HCT116 (cell line): ENCODE measurements at regions not wholly inside any gene's neighbourhood (a gene's known extent, or its start where the extent isn't known, plus 50 kb on each side); places are given as distances from the start of the nearest gene placed in this dataset.

Experiments used
- ATAC-seq: fragments of 200-7000 bp; cut with Tn5 transposase; 2 replicates; pipeline ENCODE4 v1.9.1; 2020; ENCODE audit warnings: mild to moderate bottlenecking, moderate library complexity
- BruUV-seq: library from RNA; stranded (reverse); fragments of 400-500 nt; replicated peaks from 2 replicates; lab custom pipeline; 2021; lab: Mats Ljungman, UMichigan
- CTCF ChIA-PET: fragments of 300-600 bp; sonication (Branson Sonifier 250); formaldehyde crosslinking; loops from one replicate; lab custom pipeline; 2021; ENCODE audit warnings: antibody characterized with exemption; lab: Charles Lee
- POLR2A ChIA-PET: fragments of 300-600, 350-600 bp; sonication (Branson Sonifier 250); formaldehyde crosslinking; loops from one replicate; lab custom pipeline; 2021; ENCODE audit warnings: antibody characterized with exemption; lab: Charles Lee
- RAD21 ChIA-PET, 2 experiments: fragments of 300-600 bp; sonication (Branson Sonifier 250); formaldehyde crosslinking; loops; one replicate each; lab custom pipeline; 2023; ENCODE audit warnings: low total read pairs in 2 of 2; ENCODE audit not compliant: uncharacterized antibody in 2 of 2, unreplicated experiment in 2 of 2, low non-redundant PET in 1 of 2; lab: Charles Lee
- DNase-seq: peaks from one replicate; pipeline ENCODE4 v3.0.0-alpha.2; 2010; ENCODE audit warnings: low read depth, low spot score
- H2AFZ ChIP-seq: fragments of 200-600 bp; shearing (Covaris generic), sonication (generic); 2 replicates; pipeline ENCODE4 v1.6.1; 2017; ENCODE audit warnings: low read depth, mixed run types, mixed read lengths, antibody characterized with exemption, low read length; ENCODE audit not compliant: poor library complexity, severe bottlenecking
- H3K27ac ChIP-seq: 2 replicates; pipeline ENCODE4 v1.5.1; 2012; ENCODE audit warnings: low read depth, low read length
- H3K27me3 ChIP-seq: fragments of 200-600 bp; sonication (generic); 2 replicates; pipeline ENCODE4 v1.6.1; 2016; ENCODE audit warnings: mixed run types, low read length, mixed read lengths; ENCODE audit not compliant: insufficient read depth
- H3K36me3 ChIP-seq, 2 experiments: fragments of 200-500 bp in 1 of 2; fragments of 200-600 bp in 1 of 2; sonication (Bioruptor generic) in 1 of 2; sonication (generic) in 1 of 2; 2 replicates each; pipeline versions ENCODE4 v1.5.1 to v1.6.1; 2014 to 2016; ENCODE audit warnings: low read length in 2 of 2, inconsistent platforms in 1 of 2, mixed read lengths in 1 of 2, mixed run types in 1 of 2; ENCODE audit not compliant: insufficient read depth in 2 of 2, control insufficient read depth in 1 of 2
- H3K4me1 ChIP-seq, 2 experiments: fragments of 200-600 bp in 1 of 2; sonication (generic) in 1 of 2; 2 replicates each; pipeline versions ENCODE4 v1.5.1 to v1.6.1; 2012 to 2017; ENCODE audit warnings: low read length in 2 of 2, inconsistent platforms in 1 of 2, mild to moderate bottlenecking in 1 of 2, mixed read lengths in 1 of 2, mixed run types in 1 of 2, moderate library complexity in 1 of 2; ENCODE audit not compliant: insufficient read depth in 2 of 2, control insufficient read depth in 1 of 2
- H3K4me2 ChIP-seq: fragments of 200-600 bp; sonication (generic); 2 replicates; pipeline ENCODE4 v1.6.1; 2017; ENCODE audit warnings: mixed run types, low read length, mixed read lengths
- H3K4me3 ChIP-seq, 2 experiments: fragments of 200-600 bp in 1 of 2; sonication (generic) in 1 of 2; replicated peaks in 1 of 2; 2 replicates each; pipeline ENCODE4 v1.5.1; 2011 to 2016; ENCODE audit warnings: low read length in 2 of 2, control low read depth in 1 of 2, low read depth in 1 of 2, mild to moderate bottlenecking in 1 of 2, mixed read lengths in 1 of 2, mixed run types in 1 of 2
- H3K79me2 ChIP-seq: fragments of 200-600 bp; sonication (generic); 2 replicates; pipeline ENCODE4 v1.6.1; 2017; ENCODE audit warnings: mild to moderate bottlenecking, mixed run types, low read length, moderate library complexity, mixed read lengths; ENCODE audit not compliant: insufficient read depth
- H3K9ac ChIP-seq: fragments of 200-600 bp; sonication (generic); 2 replicates; pipeline ENCODE4 v1.6.1; 2016; ENCODE audit warnings: low read length, mixed read lengths
- H3K9me2 ChIP-seq: fragments of 200-600 bp; sonication (generic), shearing (Covaris generic); 2 replicates; pipeline ENCODE4 v1.6.1; 2017; ENCODE audit warnings: mixed run types, mild to moderate bottlenecking, moderate library complexity; ENCODE audit not compliant: insufficient read depth
- H3K9me3 ChIP-seq, 2 experiments: fragments of 200-500 bp in 1 of 2; fragments of 200-600 bp in 1 of 2; sonication (Bioruptor generic) in 1 of 2; sonication (generic) in 1 of 2; 2 replicates each; pipeline ENCODE4 v1.6.1; 2014 to 2017; ENCODE audit warnings: low read length in 2 of 2, mixed read lengths in 2 of 2, inconsistent platforms in 1 of 2, low read depth in 1 of 2, mild to moderate bottlenecking in 1 of 2, mixed run types in 1 of 2, moderate library complexity in 1 of 2; ENCODE audit not compliant: control insufficient read depth in 1 of 2, insufficient read depth in 1 of 2
- H4K20me1 ChIP-seq: fragments of 200-600 bp; sonication (generic), shearing (Covaris generic); 2 replicates; pipeline ENCODE4 v1.6.1; 2017; ENCODE audit warnings: mixed run types, mild to moderate bottlenecking, moderate library complexity; ENCODE audit not compliant: insufficient read depth
- CBX3 ChIP-seq: IDR thresholded peaks from 2 replicates; pipeline ENCODE4 v1.6.1; 2012; ENCODE audit warnings: low read depth
- CEBPB ChIP-seq: IDR thresholded peaks from 2 replicates; pipeline ENCODE4 v1.6.1; 2012; ENCODE audit warnings: low read depth
- EGR1 ChIP-seq: IDR thresholded peaks from 2 replicates; pipeline ENCODE4 v1.6.1; 2012; ENCODE audit warnings: low read depth
- EZH2 ChIP-seq: fragments of 200-600 bp; sonication (generic); IDR thresholded peaks from 2 replicates; pipeline ENCODE4 v1.6.1; 2017; ENCODE audit warnings: antibody characterized with exemption, mixed run types
- EZH2phosphoT487 ChIP-seq: fragments of 200-600 bp; IDR thresholded peaks from 2 replicates; pipeline ENCODE4 v1.6.1; 2018; ENCODE audit warnings: antibody characterized with exemption, borderline replicate concordance
- FOSL1 ChIP-seq: IDR thresholded peaks from 2 replicates; pipeline ENCODE4 v1.6.1; 2012; ENCODE audit warnings: low read depth
- JUND ChIP-seq: IDR thresholded peaks from 2 replicates; pipeline ENCODE4 v1.6.1; 2012
- POLR2A ChIP-seq: IDR thresholded peaks from 2 replicates; pipeline ENCODE4 v1.7.0; 2011; ENCODE audit warnings: borderline replicate concordance; ENCODE audit not compliant: insufficient read depth, insufficient read length; ENCODE audit errors: extremely low read depth
- POLR2AphosphoS5 ChIP-seq: IDR thresholded peaks from 2 replicates; pipeline ENCODE4 v1.6.1; 2011; ENCODE audit warnings: mild to moderate bottlenecking, low read depth, low read length, moderate library complexity
- RAD21 ChIP-seq: IDR thresholded peaks from 2 replicates; pipeline ENCODE4 v1.6.1; 2012; ENCODE audit warnings: low read depth, mild to moderate bottlenecking
- SIN3A ChIP-seq: IDR thresholded peaks from 2 replicates; pipeline ENCODE4 v1.6.1; 2012; ENCODE audit warnings: low read depth
- SP1 ChIP-seq: IDR thresholded peaks from 2 replicates; pipeline ENCODE4 v1.6.1; 2012; ENCODE audit warnings: low read depth
- SRF ChIP-seq: IDR thresholded peaks from 2 replicates; pipeline ENCODE4 v1.6.1; 2012; ENCODE audit warnings: low read depth
- TCF7L2 ChIP-seq: IDR thresholded peaks from 2 replicates; pipeline ENCODE4 v1.7.0; 2011; ENCODE audit warnings: borderline replicate concordance, inconsistent platforms; ENCODE audit not compliant: insufficient read depth, insufficient read length; ENCODE audit errors: extremely low read depth
- ZFX ChIP-seq: fragments of 450-650 bp; IDR thresholded peaks from 2 replicates; pipeline ENCODE4 v1.6.1; 2017
- ZNF274 ChIP-seq: fragments of 200-500 bp; sonication (Bioruptor generic); IDR thresholded peaks from 2 replicates; pipeline ENCODE4 v1.6.1; 2014; ENCODE audit warnings: mild to moderate bottlenecking, low read depth, low read length, inconsistent platforms
- intact Hi-C: fragments of 100-400 bp; cut with micrococcal nuclease; formaldehyde crosslinking; loops from 2 replicates; pipeline ENCODE4 v1.10.0; 2022
- TF ChIP-seq, protein P1 (sequence below): IDR thresholded peaks from 2 replicates; pipeline ENCODE4 v1.6.1; 2011; ENCODE audit warnings: mild to moderate bottlenecking, low read length, moderate library complexity; ENCODE audit not compliant: insufficient replicate concordance; ENCODE audit errors: extremely low read depth
- TF ChIP-seq, protein P2 (sequence below): IDR thresholded peaks from 2 replicates; pipeline ENCODE4 v1.6.1; 2012; ENCODE audit warnings: low read depth
- TF ChIP-seq, protein P3 (sequence below): IDR thresholded peaks from 2 replicates; pipeline ENCODE4 v1.6.1; 2012
- TF ChIP-seq, protein P4 (sequence below): IDR thresholded peaks from 2 replicates; pipeline ENCODE4 v1.6.1; 2012

DNA sequence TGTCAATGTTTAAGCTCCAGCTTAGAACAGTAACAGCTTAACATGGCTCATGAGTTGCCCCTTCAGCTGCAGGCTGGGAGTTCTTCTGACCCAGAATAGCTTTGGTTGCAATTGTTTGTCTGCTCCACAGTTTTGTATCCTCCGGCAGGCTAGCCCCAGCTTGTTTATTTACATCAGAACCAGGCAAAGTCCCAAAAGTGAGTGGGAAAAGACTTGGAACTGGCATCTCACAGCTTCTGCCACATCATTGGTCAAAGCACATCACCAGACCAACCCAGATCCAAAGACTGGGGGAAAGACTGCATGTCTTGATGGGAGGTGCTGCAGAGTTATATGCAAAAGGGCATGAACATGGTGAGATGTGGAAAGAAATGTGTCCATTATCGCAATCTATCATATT is 231.2 kb upstream of the CPEB2 start:
- Histone ChIP-seq H3K4me3 (no peak overlapping the region), H3K4me2 (no peak overlapping the region), H3K9me2 (no peaks in the 10 kb centered on the region), H3K27ac (no peak overlapping the region), H3K36me3 (no peaks in the 10 kb centered on the region), H3K9me3 (no peaks in the 10 kb centered on the region), H3K27me3 (no peaks in the 10 kb centered on the region), H3K4me1 (no peaks in the 10 kb centered on the region), H3K79me2 (no peaks in the 10 kb centered on the region), H2AFZ (no peak overlapping the region), H3K9ac (no peak overlapping the region), H4K20me1 (no peaks in the 10 kb centered on the region)
- intact Hi-C loops: no loop called here
- ChIA-PET CTCF (no interaction called here), POLR2A (no interaction called here), RAD21 (no interaction called here)
- ATAC-seq: no peak
- no peak for DNase-seq
- BruUV-seq: no TSS peak
- no peak for TF ChIP-seq ZNF274
- no peak for TF ChIP-seq SRF
- TF ChIP-seq CBX3: no peak
- TF ChIP-seq, protein P1, sequence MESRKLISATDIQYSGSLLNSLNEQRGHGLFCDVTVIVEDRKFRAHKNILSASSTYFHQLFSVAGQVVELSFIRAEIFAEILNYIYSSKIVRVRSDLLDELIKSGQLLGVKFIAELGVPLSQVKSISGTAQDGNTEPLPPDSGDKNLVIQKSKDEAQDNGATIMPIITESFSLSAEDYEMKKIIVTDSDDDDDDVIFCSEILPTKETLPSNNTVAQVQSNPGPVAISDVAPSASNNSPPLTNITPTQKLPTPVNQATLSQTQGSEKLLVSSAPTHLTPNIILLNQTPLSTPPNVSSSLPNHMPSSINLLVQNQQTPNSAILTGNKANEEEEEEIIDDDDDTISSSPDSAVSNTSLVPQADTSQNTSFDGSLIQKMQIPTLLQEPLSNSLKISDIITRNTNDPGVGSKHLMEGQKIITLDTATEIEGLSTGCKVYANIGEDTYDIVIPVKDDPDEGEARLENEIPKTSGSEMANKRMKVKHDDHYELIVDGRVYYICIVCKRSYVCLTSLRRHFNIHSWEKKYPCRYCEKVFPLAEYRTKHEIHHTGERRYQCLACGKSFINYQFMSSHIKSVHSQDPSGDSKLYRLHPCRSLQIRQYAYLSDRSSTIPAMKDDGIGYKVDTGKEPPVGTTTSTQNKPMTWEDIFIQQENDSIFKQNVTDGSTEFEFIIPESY: no peak
- TF ChIP-seq SP1: no peak
- TF ChIP-seq EZH2: no peak
- no peak for TF ChIP-seq RAD21
- TF ChIP-seq, protein P2, sequence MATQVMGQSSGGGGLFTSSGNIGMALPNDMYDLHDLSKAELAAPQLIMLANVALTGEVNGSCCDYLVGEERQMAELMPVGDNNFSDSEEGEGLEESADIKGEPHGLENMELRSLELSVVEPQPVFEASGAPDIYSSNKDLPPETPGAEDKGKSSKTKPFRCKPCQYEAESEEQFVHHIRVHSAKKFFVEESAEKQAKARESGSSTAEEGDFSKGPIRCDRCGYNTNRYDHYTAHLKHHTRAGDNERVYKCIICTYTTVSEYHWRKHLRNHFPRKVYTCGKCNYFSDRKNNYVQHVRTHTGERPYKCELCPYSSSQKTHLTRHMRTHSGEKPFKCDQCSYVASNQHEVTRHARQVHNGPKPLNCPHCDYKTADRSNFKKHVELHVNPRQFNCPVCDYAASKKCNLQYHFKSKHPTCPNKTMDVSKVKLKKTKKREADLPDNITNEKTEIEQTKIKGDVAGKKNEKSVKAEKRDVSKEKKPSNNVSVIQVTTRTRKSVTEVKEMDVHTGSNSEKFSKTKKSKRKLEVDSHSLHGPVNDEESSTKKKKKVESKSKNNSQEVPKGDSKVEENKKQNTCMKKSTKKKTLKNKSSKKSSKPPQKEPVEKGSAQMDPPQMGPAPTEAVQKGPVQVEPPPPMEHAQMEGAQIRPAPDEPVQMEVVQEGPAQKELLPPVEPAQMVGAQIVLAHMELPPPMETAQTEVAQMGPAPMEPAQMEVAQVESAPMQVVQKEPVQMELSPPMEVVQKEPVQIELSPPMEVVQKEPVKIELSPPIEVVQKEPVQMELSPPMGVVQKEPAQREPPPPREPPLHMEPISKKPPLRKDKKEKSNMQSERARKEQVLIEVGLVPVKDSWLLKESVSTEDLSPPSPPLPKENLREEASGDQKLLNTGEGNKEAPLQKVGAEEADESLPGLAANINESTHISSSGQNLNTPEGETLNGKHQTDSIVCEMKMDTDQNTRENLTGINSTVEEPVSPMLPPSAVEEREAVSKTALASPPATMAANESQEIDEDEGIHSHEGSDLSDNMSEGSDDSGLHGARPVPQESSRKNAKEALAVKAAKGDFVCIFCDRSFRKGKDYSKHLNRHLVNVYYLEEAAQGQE: no peak
- no peak for TF ChIP-seq FOSL1
- no peak for TF ChIP-seq ZFX
- TF ChIP-seq POLR2A: no peak
- no peak for TF ChIP-seq TCF7L2
- no peak for TF ChIP-seq EZH2phosphoT487
- TF ChIP-seq, protein P3, sequence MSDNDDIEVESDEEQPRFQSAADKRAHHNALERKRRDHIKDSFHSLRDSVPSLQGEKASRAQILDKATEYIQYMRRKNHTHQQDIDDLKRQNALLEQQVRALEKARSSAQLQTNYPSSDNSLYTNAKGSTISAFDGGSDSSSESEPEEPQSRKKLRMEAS: no peak
- TF ChIP-seq EGR1: no peak
- TF ChIP-seq POLR2AphosphoS5: no peak
- TF ChIP-seq CEBPB: no peak
- TF ChIP-seq SIN3A: no peak
- no peak for TF ChIP-seq JUND
- TF ChIP-seq, protein P4, sequence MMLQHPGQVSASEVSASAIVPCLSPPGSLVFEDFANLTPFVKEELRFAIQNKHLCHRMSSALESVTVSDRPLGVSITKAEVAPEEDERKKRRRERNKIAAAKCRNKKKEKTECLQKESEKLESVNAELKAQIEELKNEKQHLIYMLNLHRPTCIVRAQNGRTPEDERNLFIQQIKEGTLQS: no peak
